Stimulated activated CD4-positive, alpha-beta T cell treated with anti-CD3 and anti-CD28 coated beads, Interleukin-12 subunit alpha, Interleukin-12 subunit beta, amount 100 ng/mL, for 48 hours (primary cell): ENCODE measurements at regions not wholly inside any gene's neighbourhood (a gene's known extent, or its start where the extent isn't known, plus 50 kb on each side); places are given as distances from the start of the nearest gene placed in this dataset.
"Not testable (repeated sequence)": the region's sequence is repeated elsewhere in the genome, so short reads cannot be mapped to it uniquely, and the experiment has no call there.

Experiments used
- DNase-seq, 3 donors: peaks; one replicate each; pipeline ENCODE4 v3.0.0-alpha.2; 2020; ENCODE audit warnings: low read depth in 2 of 3, low spot score in 1 of 3

DNA sequence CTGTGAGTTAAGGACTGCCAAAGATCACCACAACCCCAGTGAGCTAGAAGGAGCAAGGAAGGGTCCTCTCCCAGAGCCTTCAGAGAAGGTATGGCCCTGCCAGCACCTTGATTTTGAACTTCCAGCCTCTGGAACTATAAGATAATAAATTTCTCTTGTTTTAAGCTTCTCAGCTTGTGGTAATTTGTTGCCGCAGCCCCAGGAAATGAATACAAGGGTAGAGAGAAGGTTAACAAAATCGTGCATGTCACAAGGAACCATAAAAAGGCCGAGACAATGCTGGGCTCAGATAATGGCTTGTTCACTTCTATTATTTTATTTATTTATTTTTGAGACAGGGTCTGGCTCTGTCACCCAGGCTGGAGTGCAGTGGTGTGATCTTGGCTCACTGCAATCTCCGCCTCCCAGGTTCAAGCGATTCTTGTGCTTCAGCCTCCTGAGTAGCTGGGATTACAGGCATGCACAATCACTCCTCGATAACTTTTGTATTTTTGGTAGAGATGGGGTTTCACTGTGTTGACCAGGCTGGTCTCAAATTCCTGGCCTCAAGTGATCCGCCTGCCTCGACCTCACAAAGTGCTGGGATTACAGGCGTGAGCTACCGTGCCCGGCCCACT lies 71.5 kb downstream of the WSB1 start:
- DNase-seq = not testable (repeated sequence)

DNA sequence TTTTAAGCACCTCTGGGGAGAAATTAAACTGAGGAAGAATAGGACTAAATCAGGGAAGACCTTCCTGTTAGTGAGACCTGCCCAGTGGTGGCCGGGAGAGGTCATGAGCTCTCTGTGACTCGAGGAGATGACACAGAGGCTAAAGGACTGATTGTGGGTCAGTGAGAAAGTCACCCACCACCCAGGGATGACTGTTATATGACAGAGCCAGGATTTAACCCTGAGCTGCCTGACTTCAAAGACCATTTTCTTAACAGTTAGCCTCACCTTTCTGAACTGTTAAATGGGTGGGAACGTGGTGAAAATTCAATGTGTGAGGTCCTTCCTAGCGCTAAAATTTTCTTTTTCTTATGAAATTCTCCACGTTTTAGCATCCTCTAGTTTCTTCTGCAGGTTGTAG lies 72.5 kb downstream of the WSB1 start:
- no peak for DNase-seq

GRCh38 chr17:27367121-27367981 lies 73.4 kb downstream of the WSB1 start:
- no peak for DNase-seq

- DNase-seq = no peak
Observed at GRCh38 chr17:27368151-27368795, 74.4 kb downstream of the WSB1 start.

DNA sequence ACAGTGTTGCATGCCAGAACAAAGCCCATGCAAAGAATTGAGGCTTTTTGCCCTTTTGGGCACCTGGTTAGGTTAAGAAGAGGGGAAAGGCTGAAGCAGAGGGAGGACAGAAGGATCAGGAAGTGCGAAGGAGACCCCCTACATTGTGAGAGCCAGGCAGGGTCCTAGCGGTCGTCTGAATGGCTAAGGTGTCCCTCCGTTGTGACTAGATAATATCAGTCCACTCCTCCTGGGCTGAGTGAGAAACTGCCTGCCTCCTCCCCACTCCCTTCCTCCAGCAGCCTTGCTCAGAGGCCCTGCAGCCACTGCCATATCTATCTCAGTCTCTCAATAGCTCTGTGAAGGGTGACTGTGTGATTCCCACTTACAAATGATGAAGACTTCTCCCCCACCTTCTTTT lies 75.1 kb downstream of the WSB1 start:
- no peak for DNase-seq

DNA sequence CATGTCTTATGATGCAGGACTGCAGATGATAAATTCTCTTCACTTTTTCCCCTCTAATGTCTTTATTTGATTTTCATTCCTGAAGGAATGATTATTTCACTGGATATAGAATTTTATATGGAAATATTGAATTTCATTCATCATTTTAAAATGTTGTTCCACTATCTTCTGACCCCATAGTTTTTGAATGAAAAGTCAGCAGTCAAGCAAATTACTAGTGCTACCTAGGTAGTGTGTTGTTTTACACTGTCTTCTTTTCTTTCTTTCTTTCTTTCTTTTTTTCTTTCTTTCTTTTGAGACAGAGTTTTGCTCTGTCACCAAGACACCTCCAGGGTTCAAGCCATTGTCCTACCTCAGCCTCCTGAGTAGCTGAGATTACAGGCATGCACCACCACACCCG lies 76.9 kb downstream of the WSB1 start:
- DNase-seq = no peak

GRCh38 chr17:27373695-27374094 lies 79.8 kb downstream of the WSB1 start:
- not testable (repeated sequence) for DNase-seq

DNA sequence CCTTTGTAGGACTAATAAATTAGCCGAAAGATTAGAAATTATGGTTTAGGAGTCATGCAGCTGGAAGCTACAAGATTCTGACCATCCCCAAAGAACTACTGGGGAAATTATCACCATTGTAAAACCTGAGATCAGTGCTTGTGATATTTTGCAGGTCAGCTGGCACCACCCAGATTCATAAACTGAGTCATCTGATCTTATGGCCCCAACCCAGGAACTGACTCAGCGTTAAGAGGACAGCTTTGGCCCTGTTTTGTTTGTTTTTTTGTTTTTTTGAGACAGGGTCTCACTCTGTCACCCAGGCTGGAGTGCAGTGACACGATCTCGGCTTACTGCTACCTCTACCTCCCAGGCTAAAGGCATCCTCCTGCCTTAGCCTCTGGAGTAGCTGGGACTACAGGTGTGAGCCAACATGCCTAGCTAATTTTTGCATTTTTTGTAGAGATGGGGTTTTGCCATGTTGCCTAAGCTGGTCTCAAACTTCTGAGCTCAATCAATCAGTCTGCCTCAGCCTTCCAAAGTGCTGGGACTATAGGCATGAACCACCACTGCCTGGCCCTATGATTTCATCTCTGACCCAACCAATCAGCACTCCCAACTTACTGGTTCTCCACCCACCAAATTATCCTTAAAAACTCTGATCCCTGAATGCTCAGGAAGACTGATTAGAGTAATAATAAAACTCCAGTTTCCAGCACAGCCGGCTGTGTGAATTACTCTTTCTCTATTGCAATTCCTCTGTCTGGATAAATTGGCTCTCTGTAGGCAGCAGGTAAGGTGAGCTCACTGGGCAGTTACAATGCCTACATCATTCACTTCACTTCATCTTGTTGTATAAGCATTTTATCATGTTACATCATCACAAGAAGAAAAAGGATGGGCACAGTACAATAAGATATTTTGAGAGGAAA lies 79.4 kb upstream of the KSR1 start:
- DNase-seq = no peak

DNA sequence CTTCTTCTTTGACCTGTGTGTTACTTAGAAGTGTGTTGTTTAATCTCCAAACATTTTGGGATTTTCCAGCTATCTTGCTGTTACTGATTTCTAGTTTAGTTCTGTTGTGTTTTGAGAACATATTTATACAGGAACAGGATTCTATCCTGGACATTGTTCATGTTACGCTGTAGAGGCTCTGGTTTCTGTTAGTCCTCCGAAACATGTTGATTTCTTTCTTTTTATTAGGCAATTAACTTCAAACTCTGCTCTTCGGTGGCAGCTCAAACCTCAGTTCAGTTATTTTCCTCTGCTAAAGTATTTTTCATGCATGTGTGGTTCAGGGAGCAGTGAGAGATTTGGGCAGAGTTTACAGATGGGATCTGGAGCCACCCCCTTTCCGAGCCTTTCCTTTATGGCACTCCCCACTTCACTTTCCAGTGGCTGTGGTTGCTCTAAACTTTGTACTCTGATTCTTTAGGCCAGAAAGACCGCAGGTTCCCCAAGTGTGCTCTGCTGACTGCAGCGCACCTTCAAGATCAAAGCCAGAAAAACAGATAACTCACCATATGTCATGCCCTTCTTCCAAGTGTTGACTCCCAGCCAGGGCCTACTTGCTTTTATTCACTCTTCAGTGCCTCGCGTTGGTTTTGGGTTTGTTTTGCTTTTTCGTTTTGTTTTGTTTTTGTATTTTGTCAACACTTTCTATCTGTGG lies 77.6 kb upstream of the KSR1 start:
- no peak for DNase-seq

DNA sequence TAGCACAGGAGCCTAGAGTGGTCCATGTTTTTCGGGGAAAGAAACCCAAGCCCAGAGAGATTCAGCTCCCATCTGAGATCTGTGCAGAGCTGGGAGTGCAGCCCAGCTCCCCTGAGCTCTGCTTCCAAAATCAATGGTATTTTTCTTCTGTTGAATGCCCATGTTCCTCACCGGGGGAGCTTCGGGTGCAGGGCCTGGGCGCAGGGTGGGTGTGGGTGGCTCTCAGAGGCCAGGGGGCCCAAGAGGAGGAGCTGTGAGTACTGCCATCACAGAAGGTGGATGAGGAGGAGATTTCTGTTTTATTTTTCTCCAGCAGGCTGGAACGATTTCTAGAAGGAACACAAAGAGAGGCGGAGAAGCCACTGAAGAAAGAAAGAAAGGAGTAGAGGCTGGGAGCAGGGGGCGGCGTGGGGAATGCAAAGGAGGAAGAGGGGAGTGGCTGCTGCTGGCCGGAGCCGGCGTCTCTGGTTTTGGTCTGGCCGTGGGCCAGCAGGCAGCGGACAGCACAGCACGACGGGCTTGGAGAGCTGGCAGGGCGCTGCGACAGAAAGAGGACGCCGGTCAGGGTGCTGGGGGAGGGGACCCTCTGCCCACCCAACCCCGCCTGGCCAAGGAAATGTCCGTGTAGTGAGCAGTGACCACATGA lies 76.2 kb upstream of the KSR1 start:
- DNase-seq = no peak

DNA sequence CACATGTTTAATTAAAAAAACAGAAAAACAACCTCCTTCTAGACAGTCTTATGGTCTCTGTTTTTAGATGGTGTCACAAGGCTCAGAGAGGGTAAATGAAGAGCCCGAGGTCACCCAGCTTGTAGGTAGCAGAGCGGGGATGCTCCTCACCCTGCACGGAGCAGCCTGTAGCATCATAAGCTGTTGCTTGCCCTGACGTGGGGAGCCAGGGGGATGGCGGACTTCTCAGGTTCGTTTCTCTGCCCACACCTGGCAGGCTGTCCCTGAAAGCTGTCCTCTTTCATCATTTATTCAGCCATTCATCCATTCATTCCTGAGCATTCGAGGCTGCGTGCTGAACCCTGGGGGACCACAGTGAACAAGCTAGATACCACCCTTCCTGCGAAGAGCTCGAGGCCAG lies 75.7 kb upstream of the KSR1 start:
- DNase-seq = no peak

DNA sequence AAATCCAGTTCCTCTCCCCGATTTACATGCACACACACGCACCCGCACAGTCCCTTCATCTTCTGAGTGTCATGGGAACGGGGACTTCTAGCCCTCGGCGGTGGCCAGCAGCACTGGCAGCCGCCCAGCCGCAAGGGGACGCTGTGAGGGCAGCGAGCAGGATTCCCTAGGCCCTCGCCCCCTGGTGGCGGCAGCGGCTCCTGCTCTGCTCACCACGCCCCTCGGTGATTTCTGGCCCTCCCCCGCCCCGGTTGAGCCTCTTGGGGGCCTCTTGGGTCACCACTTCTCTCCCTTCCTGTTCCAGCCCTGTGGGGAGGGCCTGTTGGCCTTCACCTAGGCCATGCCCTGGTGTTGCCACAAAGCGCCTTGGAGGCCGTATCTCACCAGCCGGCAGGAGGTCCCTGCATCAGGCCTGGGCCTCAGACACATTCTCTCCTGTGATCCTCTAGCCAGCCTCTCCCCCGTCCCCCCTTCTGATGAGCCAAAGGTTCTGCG lies 75.2 kb upstream of the KSR1 start:
- peak; percentile 77 to 83 (median 81) for DNase-seq

DNA sequence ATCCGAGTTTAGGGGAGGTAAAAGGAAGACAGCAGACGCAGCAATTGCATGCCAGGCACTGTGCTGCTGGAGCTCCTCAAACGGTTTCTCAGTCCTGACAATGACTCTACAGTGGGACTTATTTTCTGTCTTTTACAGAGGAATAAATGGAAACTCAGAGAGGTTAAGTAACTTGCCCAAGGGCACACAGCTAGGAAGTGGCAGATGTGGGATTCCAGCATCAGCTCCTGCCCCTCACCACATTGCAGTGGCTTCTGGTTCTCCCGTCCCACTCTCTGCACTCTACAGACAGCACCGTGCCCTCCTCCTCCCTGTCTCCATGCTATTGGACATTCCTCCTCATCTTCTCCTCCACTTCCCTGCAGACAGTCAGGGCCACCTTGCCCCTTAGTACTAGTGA lies 74.2 kb upstream of the KSR1 start:
- DNase-seq = no peak

- DNase-seq = no peak
Observed at GRCh38 chr17:27384261-27384701, 72.0 kb upstream of the KSR1 start.

DNA sequence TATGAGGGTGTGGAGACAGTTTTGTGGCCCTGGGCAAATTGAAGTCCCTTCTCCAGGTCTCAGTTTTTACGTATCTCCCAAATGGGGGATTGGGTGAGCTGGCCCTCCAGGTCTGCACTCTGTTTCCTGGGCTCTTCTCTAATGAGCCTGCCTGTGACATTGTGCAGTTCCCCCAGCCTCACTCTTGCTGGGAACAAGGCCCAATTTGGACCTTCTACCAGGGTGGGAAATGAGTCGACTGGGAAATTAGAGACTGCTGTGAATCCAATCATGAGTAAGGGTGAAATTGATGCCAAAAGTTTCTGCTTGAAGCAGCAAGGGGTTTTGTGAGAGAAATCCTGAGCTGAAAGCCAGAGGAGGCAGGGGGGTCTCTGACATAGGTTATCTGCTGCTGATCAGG lies 71.5 kb upstream of the KSR1 start:
- no peak for DNase-seq

- DNase-seq = no peak
Observed at GRCh38 chr17:27385626-27386025, 70.6 kb upstream of the KSR1 start.

DNA sequence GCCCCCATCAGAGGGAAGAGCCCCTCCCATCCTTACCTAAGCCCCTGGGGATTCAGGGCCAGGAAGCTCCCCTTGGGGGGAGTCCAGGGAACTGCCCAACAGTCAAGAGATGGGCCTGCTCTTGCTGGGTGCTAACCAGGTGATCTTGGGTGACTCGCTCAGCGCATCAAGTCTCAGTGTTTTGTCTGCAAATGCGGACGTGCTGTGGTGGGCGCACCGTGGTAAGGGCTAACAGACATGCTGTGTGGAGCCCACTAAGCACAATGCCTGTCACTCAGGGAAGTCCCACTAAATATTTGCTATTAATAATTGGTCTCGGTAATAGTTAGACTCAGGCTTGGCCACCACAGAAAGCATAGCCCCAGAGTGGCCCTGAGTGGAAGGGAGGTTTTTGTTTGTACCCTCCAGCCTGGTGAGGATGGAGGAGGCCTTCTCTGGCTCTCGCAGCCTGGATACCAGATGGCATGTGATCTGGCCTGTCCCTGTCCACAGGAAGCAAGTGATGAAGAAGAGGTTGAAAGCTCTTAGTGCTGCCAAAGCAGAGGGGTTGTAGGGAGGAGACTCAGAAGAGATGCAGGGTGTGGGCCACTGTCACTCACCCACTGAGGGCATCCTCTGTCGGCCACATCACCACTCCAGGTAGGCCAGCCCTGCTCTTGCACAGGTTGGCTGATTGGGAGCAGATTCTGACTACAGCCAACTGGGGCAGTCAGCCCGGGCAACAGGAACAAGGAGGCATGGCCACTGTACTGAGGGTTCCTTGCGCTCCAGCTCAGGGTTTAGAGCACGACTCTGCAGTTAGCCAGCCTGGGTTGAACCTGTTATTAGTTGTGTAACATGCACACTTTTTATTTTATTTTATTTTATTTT lies 69.8 kb upstream of the KSR1 start:
- DNase-seq = no peak

DNA sequence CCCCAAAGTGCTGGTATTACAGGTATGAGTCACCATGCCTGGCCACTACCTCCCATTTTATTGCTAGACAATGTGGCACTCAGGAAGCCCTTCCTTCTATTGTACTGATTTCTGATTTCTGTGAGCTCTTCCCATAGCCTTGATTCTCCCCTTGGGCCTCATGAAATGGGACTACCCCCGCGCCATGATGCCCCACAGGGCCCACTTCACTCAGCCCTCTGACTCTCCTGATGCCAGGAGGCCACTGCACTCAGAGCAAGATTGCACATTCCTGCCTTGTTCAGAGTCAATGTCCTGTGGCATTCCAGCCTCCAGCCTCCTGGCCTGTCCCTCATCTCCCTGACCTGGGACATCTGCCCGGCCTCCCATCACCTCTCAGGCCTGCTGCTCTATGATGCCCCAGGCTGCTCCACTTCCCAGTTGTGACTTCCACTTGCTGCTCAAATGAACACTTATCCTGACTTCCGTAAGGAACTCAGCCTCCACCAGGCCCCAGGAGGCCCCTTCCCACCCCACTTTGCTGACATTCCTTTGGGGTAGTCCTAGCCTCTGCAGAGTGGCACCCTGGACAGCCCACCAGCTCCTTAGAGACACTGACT lies 66.6 kb upstream of the KSR1 start:
- no peak for DNase-seq

DNA sequence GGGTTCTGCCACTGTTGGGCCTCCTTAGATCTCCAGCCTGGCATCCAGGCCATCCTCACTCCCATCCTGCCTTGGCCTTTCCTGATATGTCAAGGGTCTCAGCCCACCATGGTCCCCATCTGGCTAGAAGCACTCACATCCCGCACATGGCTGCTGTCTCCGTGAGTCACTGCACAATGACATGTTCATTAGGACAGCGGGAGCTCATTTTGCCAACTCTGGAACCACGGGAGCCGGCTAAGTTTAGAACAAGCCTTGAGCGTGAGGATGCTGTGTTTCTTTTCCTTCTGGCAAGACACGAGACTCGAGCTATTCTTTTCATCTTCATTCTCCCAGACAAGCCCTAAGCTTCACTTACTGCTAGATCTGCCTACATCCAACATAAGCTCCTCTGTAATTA lies 65.7 kb upstream of the KSR1 start:
- DNase-seq = no peak
